HG03066 (cell line): ENCODE measurements at regions not wholly inside any gene's neighbourhood (a gene's known extent, or its start where the extent isn't known, plus 50 kb on each side); places are given as distances from the start of the nearest gene placed in this dataset.

Source experiments
- ATAC-seq: cut with Tn5 transposase; IDR thresholded peaks from one replicate; pipeline ENCODE4 v1.9.1; 2021; ENCODE audit warnings: low read depth; ENCODE audit not compliant: unreplicated experiment

DNA sequence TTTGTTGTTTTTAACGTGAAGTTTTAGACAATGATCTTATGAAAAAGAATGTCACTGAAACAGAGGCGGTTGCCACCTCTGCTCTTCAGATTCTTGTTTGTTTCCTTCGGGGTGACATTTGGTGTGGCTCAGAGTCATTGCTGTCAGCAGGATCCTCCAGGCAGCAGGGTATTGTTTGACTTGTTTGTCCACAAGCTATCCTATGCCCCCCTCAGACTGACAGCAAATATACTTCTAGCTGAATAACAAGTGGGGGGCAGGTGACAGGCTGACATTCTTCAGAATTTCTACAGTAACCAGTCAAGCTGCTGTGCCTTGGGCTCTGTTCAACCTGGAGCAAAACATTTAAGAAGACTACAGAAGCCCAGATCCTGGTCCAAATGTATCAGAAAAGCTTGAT is 383.3 kb downstream of the YTHDC2 start:
- no peak for ATAC-seq

DNA sequence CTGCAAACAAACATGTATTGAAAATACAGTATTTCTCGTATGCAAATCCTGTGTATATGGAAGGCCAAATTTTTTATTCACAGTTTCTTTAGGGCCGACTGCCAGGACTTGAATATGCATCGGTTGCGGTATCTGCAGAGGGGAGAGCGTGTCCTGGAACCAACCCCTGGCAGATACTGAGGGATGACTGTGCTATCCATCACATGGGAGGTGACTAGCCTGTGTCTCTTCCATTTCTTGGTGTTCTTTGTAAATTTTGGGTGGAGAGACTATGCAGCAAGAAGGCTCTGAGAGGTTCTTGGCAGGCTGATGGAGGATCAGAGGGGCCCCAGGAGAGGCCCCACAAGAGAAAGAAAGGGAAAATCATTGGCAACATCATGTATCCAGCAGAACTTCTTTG is 384.3 kb downstream of the YTHDC2 start:
- no peak for ATAC-seq

DNA sequence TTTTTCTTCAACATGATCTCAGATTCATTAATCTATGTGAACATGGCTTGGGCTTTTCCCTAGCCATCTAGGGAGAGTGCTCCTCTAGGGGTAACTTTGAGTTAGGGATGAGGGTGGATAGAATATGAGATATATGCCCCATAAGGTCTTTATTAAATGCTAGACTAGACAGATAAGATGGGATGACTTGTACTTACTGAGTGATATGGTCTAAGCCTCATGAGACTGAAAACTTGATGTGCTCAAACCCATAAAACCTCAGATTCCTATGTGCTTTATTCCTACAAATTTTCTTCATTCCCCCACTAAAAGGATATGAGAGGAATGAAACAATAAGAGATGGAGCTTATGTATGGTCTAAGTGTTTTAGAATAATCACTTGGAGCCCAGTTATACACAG is 386.6 kb downstream of the YTHDC2 start:
- ATAC-seq = no peak

DNA sequence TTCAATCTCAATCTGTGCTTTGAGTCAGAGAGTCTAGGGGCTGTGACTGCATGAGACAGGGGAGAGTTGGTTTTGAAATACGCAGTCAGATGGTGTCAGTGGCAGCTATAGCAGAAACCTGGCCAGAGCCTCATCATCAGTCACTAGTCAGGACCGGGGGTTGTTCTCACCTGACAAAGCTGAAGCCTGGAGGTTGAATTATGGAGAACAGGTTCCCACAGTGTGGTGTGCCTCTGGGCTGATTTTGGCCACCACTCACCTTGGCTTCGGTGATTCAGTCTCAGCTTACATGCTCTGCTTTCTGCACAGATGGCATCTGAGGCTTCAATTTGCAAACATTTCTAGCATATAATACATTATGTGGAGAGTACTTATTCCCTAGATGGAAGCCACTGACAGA is 387.3 kb downstream of the YTHDC2 start:
- no peak for ATAC-seq

DNA sequence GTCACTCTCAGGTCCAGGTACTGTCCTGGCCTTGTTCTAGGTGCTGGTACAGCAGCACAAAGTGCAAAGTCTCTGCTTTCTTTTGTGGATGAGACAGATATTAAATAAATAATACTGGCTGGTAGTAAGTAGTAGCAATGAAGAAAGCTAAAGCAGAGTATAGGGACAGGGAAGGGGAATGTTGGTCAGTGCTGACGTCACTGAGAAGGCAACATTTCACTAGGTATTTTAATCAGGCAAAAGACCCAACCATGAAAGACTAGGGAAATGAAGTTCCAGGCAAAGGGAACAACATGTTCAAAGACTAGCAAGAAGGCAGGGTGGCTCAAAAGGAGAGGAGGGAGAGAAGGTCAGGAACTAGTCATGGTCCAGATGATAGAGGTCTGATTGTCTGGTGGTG is 388.2 kb downstream of the YTHDC2 start:
- ATAC-seq = no peak

DNA sequence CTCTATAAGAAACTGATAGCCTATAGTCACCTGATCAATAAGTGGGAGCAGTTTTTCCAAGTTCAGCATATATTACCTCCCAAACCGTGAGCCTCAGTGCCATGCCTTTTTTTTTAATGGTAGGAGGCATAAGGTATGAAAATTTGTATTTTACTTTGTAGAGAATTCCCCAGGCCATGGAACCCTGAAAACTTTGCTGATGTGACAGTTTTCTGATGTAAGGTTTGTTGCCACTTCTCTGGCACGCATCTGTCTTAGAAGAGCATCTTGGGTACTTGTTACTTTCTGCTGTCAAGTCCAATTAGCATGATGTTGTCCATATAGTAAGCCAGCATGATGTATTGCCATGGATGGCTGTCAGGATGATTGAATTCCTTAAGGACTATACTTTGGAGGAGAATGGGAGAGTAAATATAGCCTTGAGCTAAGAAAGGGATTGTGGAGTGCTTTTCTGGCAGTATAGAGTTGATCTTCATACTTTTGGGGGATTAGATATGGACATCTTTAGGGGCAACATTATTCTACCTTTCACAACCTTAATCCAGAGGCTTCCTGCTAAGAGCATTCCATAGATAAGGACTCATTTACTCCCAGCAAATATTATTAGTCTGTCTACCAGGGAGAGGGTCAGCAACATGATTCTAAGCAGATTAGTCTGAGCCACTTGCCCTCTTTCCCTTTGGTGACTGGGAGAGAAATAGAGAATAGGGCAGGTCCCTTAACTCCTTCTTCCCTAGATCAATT is 389.6 kb downstream of the YTHDC2 start:
- ATAC-seq = no peak

DNA sequence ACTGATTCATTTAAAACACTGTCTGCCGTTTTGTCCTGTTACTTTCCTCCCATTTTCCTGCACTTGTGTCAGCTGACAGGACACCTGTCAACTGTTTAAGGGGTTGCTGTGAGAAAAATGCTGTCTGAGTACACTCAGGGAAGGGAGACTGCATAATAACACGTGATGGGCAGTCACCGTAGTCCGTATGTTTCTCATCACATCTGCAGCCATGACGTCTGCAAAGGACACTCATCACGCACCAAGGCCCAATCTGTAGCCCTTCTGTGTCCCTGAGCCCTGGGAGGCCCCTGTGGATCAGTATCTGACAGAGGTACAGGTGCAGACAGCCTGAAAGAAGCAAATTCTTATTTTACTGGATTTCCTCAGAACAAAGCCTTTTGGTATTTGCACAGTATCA is 396.3 kb downstream of the YTHDC2 start:
- no peak for ATAC-seq

DNA sequence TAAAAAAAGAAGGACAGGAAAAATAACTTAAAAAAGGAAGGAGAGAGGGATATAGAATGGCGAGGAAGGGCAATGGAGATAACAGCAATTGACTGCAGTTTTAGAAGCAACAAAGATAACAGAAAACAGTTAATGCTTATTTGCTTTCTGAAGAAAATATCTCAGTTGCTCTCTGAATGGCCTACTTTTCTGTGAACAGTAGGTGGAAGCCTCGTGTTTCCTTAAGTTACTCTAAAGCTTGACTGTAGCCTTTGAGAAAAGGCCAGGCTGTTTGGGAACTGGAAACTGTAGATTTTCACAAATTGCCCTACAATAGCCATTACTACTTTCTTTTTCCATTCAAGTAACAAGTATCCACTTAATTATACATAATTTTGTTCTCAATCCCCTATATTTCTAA is 404.5 kb downstream of the YTHDC2 start:
- no peak for ATAC-seq

DNA sequence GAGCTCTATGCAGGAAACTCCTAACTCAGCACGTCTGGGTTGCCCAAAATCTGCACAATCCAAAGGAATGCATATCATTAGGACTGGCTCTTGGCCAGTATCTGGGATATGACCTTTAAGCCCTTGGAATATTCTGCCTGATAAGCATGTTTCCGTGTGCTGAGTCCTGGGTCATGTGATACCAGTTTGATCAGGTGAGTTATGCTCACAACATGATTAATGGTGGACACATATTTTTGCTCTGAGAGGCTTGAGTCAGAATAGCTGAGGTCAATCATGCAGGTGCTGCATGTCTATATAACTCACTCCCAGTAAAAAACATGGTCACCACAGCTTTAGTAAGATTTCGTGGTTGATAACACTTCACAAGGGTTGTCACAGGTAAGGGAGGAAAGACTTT is 408.8 kb downstream of the YTHDC2 start:
- no peak for ATAC-seq

DNA sequence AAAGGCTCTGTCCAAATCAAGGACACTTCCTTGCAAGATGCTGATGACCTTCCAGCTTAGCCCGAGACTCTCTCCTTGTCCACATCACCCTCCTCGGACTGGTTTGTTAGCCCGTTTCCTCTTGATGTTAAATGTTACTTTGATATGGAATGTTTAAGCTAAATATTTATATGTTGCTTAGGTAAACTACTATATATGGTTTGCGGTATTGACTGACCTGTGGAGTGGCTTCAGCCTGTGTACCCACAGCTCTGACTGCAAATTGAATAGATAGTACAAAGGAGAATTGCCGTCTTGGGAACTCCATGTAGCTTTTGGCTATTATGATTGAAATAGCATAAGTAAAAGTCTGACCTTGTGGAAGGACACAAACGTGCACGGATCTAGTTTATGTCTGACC is 422.0 kb downstream of the YTHDC2 start:
- no peak for ATAC-seq

DNA sequence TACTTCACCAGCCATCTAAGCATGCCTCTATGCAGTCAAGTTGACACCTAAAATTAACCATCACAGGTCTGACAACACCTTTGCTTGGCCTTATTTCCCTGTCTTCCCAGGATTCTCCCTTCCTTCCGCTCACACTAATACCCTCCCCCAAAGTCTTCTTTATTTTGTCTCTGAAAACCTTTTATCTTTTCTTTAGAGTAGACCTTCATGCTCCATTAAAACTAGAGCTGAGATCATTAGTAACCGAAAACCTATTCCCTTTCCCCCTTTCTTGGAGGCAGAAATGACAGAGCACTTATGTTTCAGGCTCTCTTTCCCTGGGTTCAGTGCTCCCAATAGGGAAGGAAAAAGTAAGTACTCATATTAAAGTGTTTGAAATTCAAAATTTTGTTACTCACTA is 423.8 kb downstream of the YTHDC2 start:
- ATAC-seq = no peak

DNA sequence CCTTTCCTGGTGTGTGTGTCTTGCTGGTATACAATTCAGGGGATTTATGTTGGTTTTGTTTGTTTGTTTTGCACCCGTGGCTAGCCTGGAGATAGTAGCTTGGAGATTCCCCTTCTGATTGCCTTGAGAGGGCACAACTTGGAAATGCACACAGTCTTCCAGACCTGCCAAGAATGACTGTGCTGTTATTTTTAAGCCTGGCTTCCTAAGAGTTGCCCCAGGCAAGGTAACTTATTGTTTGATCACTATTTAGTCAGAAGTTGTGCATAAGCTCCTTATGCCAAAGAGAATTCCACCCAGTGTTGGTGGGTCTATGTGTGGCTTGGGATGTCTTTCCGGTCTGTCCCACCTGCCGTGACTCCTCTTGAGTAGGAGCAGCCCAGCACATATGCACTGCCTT is 421.9 kb upstream of the KCNN2 start:
- no peak for ATAC-seq

DNA sequence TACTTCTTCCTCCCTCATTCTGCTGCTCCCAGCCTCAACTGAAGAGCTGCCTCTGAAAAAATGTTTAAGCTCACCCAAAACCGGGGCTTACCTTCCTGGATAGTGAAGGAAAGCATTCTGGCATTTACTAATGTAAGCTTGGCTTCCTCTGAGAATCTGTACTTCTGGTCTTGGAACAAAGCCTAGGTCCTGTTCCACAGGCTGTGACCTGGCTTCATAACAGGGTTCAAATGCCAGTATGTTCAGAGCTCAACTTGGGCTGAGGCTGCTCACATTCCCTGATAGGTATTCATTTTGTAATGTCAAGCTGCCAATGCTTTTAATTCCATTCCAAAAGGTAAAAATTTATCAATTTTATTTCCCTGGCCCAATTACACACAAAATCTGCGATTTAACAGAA is 411.7 kb upstream of the KCNN2 start:
- no peak for ATAC-seq

DNA sequence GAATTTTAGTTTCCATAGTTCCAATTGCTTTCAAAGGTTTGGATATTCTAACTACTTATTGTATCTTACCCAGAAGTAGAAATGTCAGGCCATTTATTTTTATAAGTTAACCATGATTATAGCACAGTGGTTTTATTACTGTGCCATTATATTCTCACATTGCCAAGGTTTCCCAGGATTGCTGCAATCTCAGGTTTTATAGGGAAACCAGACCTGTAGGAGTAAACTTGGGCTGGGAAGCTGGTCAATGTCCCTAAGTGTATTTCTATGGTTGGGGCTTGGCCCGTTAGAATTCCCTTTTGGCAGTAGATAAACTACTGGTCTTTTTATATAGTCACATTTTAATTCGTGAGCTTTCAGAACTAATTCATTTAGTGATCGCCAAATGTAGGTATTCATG is 396.6 kb upstream of the KCNN2 start:
- ATAC-seq = no peak

DNA sequence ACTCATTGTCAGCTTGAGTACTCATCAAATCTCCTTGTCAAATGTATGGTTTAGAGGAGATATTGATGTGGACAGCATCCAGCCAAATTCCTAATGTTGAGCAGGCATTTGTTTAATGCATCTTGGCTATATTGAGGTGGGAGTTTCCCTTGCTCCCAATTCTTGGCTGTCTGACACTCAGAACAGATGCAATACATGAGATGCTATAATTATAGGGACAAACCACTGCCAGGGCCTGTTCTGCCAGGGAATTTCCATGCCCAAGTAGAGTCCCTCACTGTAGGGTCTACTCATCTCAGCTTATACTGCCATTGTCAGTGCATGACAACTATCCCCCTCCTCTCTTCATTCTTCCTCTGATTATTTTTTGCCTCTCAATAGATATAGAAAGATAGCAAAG is 392.0 kb upstream of the KCNN2 start:
- ATAC-seq = no peak

DNA sequence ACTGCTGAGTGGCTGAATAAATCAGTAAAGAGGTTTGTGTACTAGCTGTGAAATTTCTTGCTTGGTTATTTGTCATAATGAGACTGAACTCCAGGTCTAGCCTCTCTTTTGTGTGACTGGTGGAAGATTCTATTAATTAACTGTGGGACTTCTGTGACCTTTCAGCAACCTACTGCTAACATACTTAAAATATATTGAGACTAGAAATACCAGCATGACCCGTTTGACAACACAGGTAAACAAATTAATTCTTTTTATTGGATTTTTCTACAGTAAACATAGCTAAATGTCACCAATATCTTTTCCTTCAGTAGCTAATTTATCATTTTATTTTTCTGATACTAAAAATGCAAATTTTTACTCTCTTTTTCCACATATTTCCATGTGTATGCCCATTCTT is 390.4 kb upstream of the KCNN2 start:
- ATAC-seq = no peak

DNA sequence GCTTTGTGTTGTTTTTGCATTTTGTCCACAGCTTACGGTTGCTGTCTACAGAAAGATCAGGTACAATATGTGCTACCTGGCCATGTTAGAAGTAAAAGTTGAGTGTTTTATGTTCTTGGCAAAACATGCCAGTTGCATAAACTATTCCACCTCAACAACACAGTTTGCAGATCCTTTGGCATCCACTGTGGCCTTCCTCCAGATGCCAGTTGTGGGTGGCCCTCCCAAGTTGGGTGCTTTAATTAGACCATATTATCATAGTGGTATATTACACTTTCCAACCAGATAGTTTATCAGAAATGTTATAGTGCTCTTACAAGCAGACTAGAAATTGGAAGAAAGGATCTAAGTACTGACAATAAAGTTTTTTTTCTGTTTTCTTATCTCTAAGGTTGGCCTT is 386.9 kb upstream of the KCNN2 start:
- ATAC-seq = no peak

DNA sequence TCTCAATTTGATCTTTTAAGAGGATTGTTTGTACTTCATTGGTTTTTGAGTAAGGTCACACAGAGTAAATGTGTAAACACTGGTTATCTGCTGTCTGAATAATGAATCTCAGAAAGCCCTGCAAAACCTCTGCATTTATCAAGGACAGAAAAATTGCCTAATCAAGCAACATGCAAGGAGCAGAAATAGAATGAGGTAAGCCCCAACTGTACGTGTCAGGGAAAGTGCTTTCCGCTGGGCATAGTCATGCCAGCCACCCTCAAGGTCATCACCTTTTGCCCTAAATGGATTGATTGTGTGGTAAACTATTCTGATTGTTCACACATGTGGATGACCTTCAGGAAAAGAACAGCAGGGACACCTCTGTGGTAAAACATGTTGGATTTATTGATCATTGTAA is 376.9 kb upstream of the KCNN2 start:
- no peak for ATAC-seq

DNA sequence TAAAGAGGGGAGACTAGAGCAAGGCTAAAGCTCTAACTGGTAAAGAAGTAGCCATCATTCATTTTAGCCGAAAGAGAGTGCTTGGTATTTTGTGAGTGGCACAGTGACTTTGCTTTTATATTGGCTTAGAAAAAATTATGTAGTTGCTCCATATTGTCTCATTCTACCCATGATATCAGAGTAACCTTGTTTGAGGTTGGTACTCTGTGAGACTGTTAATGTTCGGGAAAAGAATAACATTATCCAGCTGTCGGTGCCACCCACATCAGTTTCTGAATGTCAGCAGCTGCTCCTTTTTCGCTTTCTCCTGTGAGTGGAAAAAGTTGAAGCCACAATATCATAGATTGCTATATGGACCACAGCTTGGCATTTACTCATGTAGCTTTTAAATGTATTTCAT is 376.4 kb upstream of the KCNN2 start:
- ATAC-seq = no peak

DNA sequence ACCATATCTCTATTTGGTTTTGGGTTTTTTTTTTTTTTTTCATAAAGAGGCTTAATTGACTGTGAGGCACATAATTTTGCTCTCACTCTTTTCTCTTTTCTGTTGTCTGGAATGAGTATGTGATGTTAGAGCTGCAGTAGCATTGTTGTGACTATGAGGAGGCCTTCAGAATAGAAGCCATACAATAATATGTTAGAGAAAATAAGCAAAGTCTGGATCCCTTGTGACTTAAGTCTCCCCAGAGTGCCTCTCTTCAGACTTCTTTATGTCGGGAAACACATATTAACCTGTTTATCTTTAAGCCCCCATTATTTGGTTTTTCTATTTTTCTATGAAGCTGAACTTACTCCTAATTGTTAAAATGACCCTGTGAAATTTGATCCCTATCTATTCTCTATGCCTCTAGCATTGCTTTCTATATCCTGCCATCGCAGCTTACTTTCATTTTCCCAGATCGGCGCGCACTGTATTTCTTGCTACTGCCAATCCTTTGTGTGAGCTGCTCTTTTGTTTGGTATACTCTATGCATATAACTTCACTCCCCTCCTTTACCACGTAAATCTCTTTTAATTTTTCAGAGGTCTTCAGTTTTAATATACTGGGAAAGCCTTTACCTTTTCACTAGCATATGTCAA is 372.5 kb upstream of the KCNN2 start:
- no peak for ATAC-seq

DNA sequence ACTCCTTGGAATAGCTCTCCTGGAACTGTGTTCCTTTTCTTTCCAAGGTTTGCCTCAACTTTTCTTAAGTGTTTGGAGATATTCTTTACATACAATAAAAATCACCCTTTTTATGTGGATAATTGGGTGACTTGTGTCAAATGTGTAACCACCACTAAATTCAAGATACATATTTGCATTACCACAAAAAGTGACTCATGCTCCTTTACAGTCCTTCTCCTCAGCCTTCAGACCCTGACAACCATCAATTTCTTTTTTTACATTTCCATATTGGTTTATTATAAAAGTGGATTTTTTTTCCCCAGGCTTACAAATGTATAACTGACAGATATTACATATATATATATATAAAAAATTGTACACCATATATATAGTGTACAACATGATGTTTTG is 372.0 kb upstream of the KCNN2 start:
- ATAC-seq = no peak

DNA sequence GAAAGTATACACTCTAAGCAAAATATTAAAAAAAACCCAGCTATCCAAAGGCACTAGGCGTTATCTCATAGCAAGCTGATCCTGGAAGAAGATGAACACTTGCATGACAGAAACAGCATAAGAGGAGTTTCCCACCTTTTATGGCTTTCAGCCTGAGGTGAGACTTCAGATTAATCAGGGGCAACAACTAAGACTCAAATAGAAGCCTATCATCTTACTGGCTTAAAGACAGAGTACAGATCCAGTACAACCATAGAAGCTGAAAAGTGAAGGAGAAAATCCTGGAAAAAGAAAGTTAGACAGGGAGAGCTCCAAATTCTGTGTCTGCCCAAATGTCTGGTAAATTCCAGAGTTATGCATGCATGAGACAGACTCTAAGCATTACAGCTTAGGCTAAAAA is 360.8 kb upstream of the KCNN2 start:
- ATAC-seq = no peak

DNA sequence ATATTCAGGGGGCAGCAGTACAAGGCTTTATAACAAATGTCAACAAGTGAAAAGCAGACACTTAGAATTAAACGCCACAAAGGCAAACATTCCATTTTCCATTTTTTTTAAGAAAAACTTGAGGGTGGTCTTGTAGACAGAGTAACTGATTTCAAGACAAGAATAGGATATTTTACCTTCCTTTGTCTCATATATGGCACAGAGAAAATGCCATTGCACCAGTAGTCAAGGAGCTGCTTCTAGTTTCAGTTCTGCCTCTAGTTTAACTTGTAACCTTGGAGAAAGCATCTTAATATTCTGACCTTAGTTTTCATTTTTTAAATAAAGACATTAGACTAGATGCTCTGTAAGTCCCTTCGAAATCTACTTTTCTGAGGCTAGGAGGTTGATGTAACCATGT is 355.3 kb upstream of the KCNN2 start:
- no peak for ATAC-seq
